Endothelial cell of umbilical vein (primary cell): ENCODE measurements at regions not wholly inside any gene's neighbourhood (a gene's known extent, or its start where the extent isn't known, plus 50 kb on each side); places are given as distances from the start of the nearest gene placed in this dataset.

Experiments used
- BruUV-seq: library from RNA; stranded (reverse); fragments of 400-500 nt; replicated peaks from 2 replicates; lab custom pipeline; 2021; lab: Mats Ljungman, UMichigan
- CTCF ChIA-PET: fragments of 300-600, 350-600 bp; sonication (Branson Sonifier 250); formaldehyde crosslinking; loops from one replicate; lab custom pipeline; 2021; ENCODE audit warnings: antibody characterized with exemption, inconsistent platforms; lab: Charles Lee
- POLR2A ChIA-PET: fragments of 300-600, 350-600 bp; sonication (Branson Sonifier 250); formaldehyde crosslinking; loops from one replicate; lab custom pipeline; 2021; ENCODE audit warnings: antibody characterized with exemption, inconsistent platforms; lab: Charles Lee
- DNase-seq: peaks from one replicate; pipeline ENCODE4 v3.0.0-alpha.2; 2011; ENCODE audit warnings: low read depth, low spot score
- FAIRE-seq: peaks from 2 replicates; lab custom pipeline; 2011; peaks lifted over from hg19 to GRCh38; lab: Jason Lieb, UNC
- H2AFZ ChIP-seq: 2 replicates; pipeline ENCODE4 v1.6.0; 2012; ENCODE audit warnings: low read depth, low read length, control low read depth, inconsistent platforms
- H3K27ac ChIP-seq: 2 replicates; pipeline ENCODE4 v1.5.1; 2011; ENCODE audit warnings: low read depth, mild to moderate bottlenecking, control low read depth, low read length, moderate library complexity; ENCODE audit not compliant: insufficient read depth
- H3K27me3 ChIP-seq, 2 experiments: 2 replicates each; pipeline versions ENCODE4 v1.6.0 to v1.6.1; 2011; ENCODE audit warnings: low read length in 2 of 2, mixed read lengths in 1 of 2; ENCODE audit not compliant: control insufficient read depth in 2 of 2, insufficient read depth in 2 of 2
- H3K36me3 ChIP-seq, 2 experiments: 2 replicates in 1 of 2; 3 replicates in 1 of 2; pipeline ENCODE4 v1.5.1; 2011; ENCODE audit warnings: low read length in 2 of 2, mild to moderate bottlenecking in 1 of 2, moderate library complexity in 1 of 2; ENCODE audit not compliant: control insufficient read depth in 2 of 2, insufficient read depth in 2 of 2; ENCODE audit errors: extremely low read depth in 1 of 2
- H3K4me1 ChIP-seq: 3 replicates; pipeline ENCODE4 v1.5.1; 2011; ENCODE audit warnings: mild to moderate bottlenecking, low read length; ENCODE audit not compliant: control insufficient read depth, insufficient read depth; ENCODE audit errors: extremely low read depth
- H3K4me2 ChIP-seq: 2 replicates; pipeline ENCODE4 v1.6.1; 2011; ENCODE audit warnings: low read length, control low read depth, mixed read lengths; ENCODE audit not compliant: insufficient read depth
- H3K4me3 ChIP-seq, 3 experiments: fragments of 200-600 bp in 1 of 3; sonication (generic), shearing (Covaris generic) in 1 of 3; replicated peaks in 1 of 3; 2 replicates each; pipeline ENCODE4 v1.5.1; 2011 to 2016; ENCODE audit warnings: control low read depth in 3 of 3, low read length in 3 of 3, mild to moderate bottlenecking in 2 of 3, inconsistent platforms in 1 of 3, low read depth in 1 of 3, moderate library complexity in 1 of 3; ENCODE audit not compliant: insufficient read depth in 1 of 3
- H3K79me2 ChIP-seq: 2 replicates; pipeline ENCODE4 v1.6.0; 2012; ENCODE audit warnings: low read length, inconsistent platforms; ENCODE audit not compliant: control insufficient read depth, insufficient read depth
- H3K9ac ChIP-seq: replicated peaks from 2 replicates; pipeline ENCODE3; 2011; ENCODE audit warnings: low read length, control low read depth; ENCODE audit not compliant: insufficient read depth; ENCODE audit errors: extremely low read depth
- H3K9me1 ChIP-seq: replicated peaks from 3 replicates; pipeline ENCODE4 v1.6.0; 2011; ENCODE audit warnings: mild to moderate bottlenecking, low read length; ENCODE audit not compliant: control insufficient read depth, insufficient read depth; ENCODE audit errors: extremely low read depth
- H3K9me3 ChIP-seq: replicated peaks from 2 replicates; pipeline ENCODE4 v1.5.1; 2012; ENCODE audit warnings: low read length, inconsistent platforms; ENCODE audit not compliant: control insufficient read depth, insufficient read depth
- H4K20me1 ChIP-seq: replicated peaks from 2 replicates; pipeline ENCODE3; 2011; ENCODE audit warnings: mild to moderate bottlenecking, low read length; ENCODE audit not compliant: control insufficient read depth, insufficient read depth; ENCODE audit errors: extremely low read depth
- CTCF ChIP-seq, 2 donors: IDR thresholded peaks; 1 replicate in 1 of 2; 2 replicates in 1 of 2; pipeline ENCODE4 v1.5.1; 2011; ENCODE audit warnings: low read length in 2 of 2, mild to moderate bottlenecking in 2 of 2, moderate library complexity in 2 of 2, control low read depth in 1 of 2, inconsistent platforms in 1 of 2, low read depth in 1 of 2; ENCODE audit not compliant: insufficient read depth in 1 of 2; ENCODE audit errors: extremely low read depth in 1 of 2
- EZH2 ChIP-seq: IDR thresholded peaks from 2 replicates; pipeline ENCODE4 v1.6.1; 2012; ENCODE audit warnings: borderline replicate concordance, low read depth, mild to moderate bottlenecking, moderate library complexity, low read length, inconsistent platforms; ENCODE audit not compliant: severe bottlenecking
- FOS ChIP-seq: IDR thresholded peaks from 2 replicates; pipeline ENCODE4 v1.6.1; 2011; ENCODE audit warnings: mild to moderate bottlenecking, low read length, moderate library complexity, borderline replicate concordance; ENCODE audit not compliant: insufficient read depth
- GATA2 ChIP-seq: IDR thresholded peaks from 2 replicates; pipeline ENCODE4 v1.7.0; 2011; ENCODE audit warnings: low read depth, mild to moderate bottlenecking, moderate library complexity, mixed read lengths, low read length; ENCODE audit not compliant: insufficient read length, insufficient read depth
- JUN ChIP-seq: IDR thresholded peaks from 2 replicates; pipeline ENCODE4 v1.6.1; 2011; ENCODE audit warnings: borderline replicate concordance, low read depth; ENCODE audit not compliant: insufficient read length, insufficient read depth
- MAX ChIP-seq: IDR thresholded peaks from 2 replicates; pipeline ENCODE4 v1.6.1; 2011; ENCODE audit not compliant: insufficient read depth, insufficient read length
- MYC ChIP-seq: IDR thresholded peaks from one replicate; pipeline ENCODE4 v1.6.1; 2011; ENCODE audit warnings: mild to moderate bottlenecking, low read depth, low read length
- POLR2A ChIP-seq: IDR thresholded peaks from 2 replicates; pipeline ENCODE4 v1.6.1; 2012; ENCODE audit warnings: low read depth, mild to moderate bottlenecking, control low read depth, low read length
- POLR2AphosphoS5 ChIP-seq: IDR thresholded peaks from 2 replicates; pipeline ENCODE4 v1.6.1; 2012; ENCODE audit warnings: low read depth, mild to moderate bottlenecking, control low read depth, low read length, moderate library complexity; ENCODE audit not compliant: insufficient read depth
- dilution Hi-C: fragments of 300-500 bp; cut with MboI; formaldehyde crosslinking; loops from one replicate; pipeline ENCODE4 v1.15.0; 2019; ENCODE audit warnings: low sequenced_read_pairs; ENCODE audit not compliant: extremely low pct_ligation_motif_present
- intact Hi-C: fragments of 100-400 bp; cut with micrococcal nuclease; formaldehyde crosslinking; loops from one replicate; pipeline ENCODE4 v1.10.0; 2022

DNA sequence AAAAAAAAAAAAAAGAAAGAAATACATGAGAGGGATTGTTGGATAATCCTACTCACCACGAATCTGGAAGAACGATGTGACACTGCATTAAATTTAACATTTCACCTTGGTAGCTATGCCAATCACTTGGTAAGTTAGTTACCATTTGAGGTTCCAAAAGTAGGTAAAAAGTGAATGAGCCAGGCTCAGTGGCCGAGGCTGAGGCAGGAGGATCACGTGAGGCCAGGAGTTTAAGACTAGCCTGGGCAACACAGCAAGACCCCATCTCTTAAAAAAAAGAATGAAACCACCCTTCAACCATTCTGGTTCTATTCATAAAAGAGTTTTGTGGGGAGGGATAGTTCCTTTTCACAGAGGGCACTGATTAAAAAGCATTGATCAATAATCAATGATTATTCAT, 133.6 kb downstream of the ADSS2 start:
- Histone ChIP-seq H3K4me3 (no peak overlapping the region), H3K79me2 (peaks cover 81% of the 10 kb centered on the region), H3K9me1 (no peaks in the 10 kb centered on the region), H3K4me2 (no peak overlapping the region), H3K9me3 (no peaks in the 10 kb centered on the region), H2AFZ (no peak overlapping the region), H3K27ac (no peak overlapping the region), H3K36me3 (no peaks in the 10 kb centered on the region), H3K9ac (no peak overlapping the region), H4K20me1 (no peaks in the 10 kb centered on the region), H3K27me3 (no peaks in the 10 kb centered on the region), H3K4me1 (peaks cover 36% of the 10 kb centered on the region)
- no peak for FAIRE-seq
- no peak for DNase-seq
- ChIA-PET CTCF (no interaction called here), POLR2A (no interaction called here)
- BruUV-seq = no TSS peak
- TF ChIP-seq POLR2AphosphoS5 (no peak), GATA2 (no peak), EZH2 (no peak), JUN (no peak), CTCF (IDR thresholded peaks at IDR 0.05; ENCODE audit: extremely low read depth in 1 of 2, insufficient read depth in 1 of 2, low read depth in 1 of 2, low read length in 2 of 2) (no peak), POLR2A (no peak), MYC (no peak)
- dilution Hi-C loops = no loop called here
- intact Hi-C loops = no loop called here

- TF ChIP-seq POLR2A (no peak), JUN (no peak), CTCF (IDR thresholded peaks at IDR 0.05; ENCODE audit: extremely low read depth in 1 of 2, insufficient read depth in 1 of 2, low read depth in 1 of 2, low read length in 2 of 2) (no peak), FOS (no peak), MAX (no peak), POLR2AphosphoS5 (no peak)
- peaks cover 77% of the 10 kb centered on the region for H3K79me2 ChIP-seq
- H3K9me3 ChIP-seq = no peaks in the 10 kb centered on the region
- peaks cover 40% of the 10 kb centered on the region for H3K4me1 ChIP-seq
- POLR2A ChIA-PET = no interaction called here
- FAIRE-seq = no peak
- no peaks in the 10 kb centered on the region for H3K9me1 ChIP-seq
- no peaks in the 10 kb centered on the region for H3K27me3 ChIP-seq
- H3K36me3 ChIP-seq = no peaks in the 10 kb centered on the region
- no peaks in the 10 kb centered on the region for H4K20me1 ChIP-seq
- H2AFZ ChIP-seq = no peak overlapping the region
- dilution Hi-C loops = no loop called here
- no peak overlapping the region for H3K4me3 ChIP-seq
- H3K27ac ChIP-seq = no peak overlapping the region
- BruUV-seq = no TSS peak
- intact Hi-C loops = no loop called here
- H3K9ac ChIP-seq = no peak overlapping the region
- CTCF ChIA-PET = no interaction called here
- no peak overlapping the region for H3K4me2 ChIP-seq
- no peak for DNase-seq
These were observed 133.2 kb downstream of the ADSS2 start for GRCh38 chr1:244318512-244318911.
